ENCODE measurements at regions not wholly inside any gene's neighbourhood (a gene's known extent, or its start where the extent isn't known, plus 50 kb on each side); places are given as distances from the start of the nearest gene placed in this dataset.

GRCh38 chr16:59220011-59220410 is 485.9 kb upstream of the GOT2 start:
- H3K9ac ChIP-seq (ENCODE audit: low read length) = no peak overlapping the region
- TF ChIP-seq EZH2 (optimal IDR thresholded peaks at IDR 0.05; ENCODE audit: low read depth, low read length) (no peak), EZH2phosphoT487 (IDR thresholded peaks at IDR 0.05; ENCODE audit: low read length) (no peak)
- TF ChIP-seq, protein P1, sequence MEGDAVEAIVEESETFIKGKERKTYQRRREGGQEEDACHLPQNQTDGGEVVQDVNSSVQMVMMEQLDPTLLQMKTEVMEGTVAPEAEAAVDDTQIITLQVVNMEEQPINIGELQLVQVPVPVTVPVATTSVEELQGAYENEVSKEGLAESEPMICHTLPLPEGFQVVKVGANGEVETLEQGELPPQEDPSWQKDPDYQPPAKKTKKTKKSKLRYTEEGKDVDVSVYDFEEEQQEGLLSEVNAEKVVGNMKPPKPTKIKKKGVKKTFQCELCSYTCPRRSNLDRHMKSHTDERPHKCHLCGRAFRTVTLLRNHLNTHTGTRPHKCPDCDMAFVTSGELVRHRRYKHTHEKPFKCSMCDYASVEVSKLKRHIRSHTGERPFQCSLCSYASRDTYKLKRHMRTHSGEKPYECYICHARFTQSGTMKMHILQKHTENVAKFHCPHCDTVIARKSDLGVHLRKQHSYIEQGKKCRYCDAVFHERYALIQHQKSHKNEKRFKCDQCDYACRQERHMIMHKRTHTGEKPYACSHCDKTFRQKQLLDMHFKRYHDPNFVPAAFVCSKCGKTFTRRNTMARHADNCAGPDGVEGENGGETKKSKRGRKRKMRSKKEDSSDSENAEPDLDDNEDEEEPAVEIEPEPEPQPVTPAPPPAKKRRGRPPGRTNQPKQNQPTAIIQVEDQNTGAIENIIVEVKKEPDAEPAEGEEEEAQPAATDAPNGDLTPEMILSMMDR (IDR thresholded peaks at IDR 0.05; ENCODE audit: low read length) = no peak
- no peak overlapping the region for H3K4me2 ChIP-seq (ENCODE audit: low read depth, low read length)
- DNase-seq = no peak
- no peak overlapping the region for H2AFZ ChIP-seq (ENCODE audit: low read length)
- H3K79me2 ChIP-seq (ENCODE audit: low read length) = no peaks in the 10 kb centered on the region
- no peaks in the 10 kb centered on the region for H3F3A ChIP-seq (ENCODE audit: insufficient read depth, low read length)
- H3K36me3 ChIP-seq (replicated peaks; ENCODE audit: insufficient read depth, low read length) = no peaks in the 10 kb centered on the region
- no peaks in the 10 kb centered on the region for H3K9me3 ChIP-seq (replicated peaks; ENCODE audit: insufficient read depth, low read length)
- H3K9me2 ChIP-seq (replicated peaks; ENCODE audit: insufficient read depth, low read length) = no peaks in the 10 kb centered on the region
- no peak overlapping the region for H3K27ac ChIP-seq (ENCODE audit: low read length)
- no peak overlapping the region for H3K4me3 ChIP-seq (ENCODE audit: low read length)
- H3K4me1 ChIP-seq (ENCODE audit: low read length) = no peaks in the 10 kb centered on the region
- no peaks in the 10 kb centered on the region for H3K27me3 ChIP-seq (replicated peaks; ENCODE audit: insufficient read depth, low read length)
- H4K20me1 ChIP-seq (ENCODE audit: insufficient read depth, low read length) = no peaks in the 10 kb centered on the region

DNA sequence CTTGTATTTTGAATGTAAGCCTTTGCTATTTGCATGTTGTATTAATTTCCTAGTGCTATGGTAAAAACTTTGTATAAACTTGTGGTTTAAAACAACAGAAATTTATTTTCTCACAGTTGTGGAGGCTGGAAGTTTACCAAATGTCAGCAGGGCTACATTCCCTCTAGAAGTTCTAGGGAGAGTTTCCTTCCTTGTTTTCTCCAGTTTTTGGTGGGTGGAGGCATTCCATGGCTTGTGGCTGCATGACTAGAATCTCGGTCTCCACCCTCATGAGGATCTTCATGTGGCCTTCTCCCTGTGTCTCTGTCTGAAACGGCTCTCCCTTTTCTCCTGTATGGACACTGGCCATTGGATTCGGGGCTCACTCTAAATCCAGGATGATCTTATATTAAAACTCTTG is 482.2 kb upstream of the GOT2 start:
- no peaks in the 10 kb centered on the region for H3K79me2 ChIP-seq (ENCODE audit: low read length)
- no peak overlapping the region for H3K4me3 ChIP-seq (ENCODE audit: low read length)
- no peak overlapping the region for H3K4me2 ChIP-seq (ENCODE audit: low read depth, low read length)
- TF ChIP-seq EZH2 (optimal IDR thresholded peaks at IDR 0.05; ENCODE audit: low read depth, low read length) (no peak), EZH2phosphoT487 (IDR thresholded peaks at IDR 0.05; ENCODE audit: low read length) (no peak)
- TF ChIP-seq, protein P1 (IDR thresholded peaks at IDR 0.05; ENCODE audit: low read length) = no peak
- no peak for DNase-seq
- no peaks in the 10 kb centered on the region for H3K36me3 ChIP-seq (replicated peaks; ENCODE audit: insufficient read depth, low read length)
- H3K27me3 ChIP-seq (replicated peaks; ENCODE audit: insufficient read depth, low read length) = no peaks in the 10 kb centered on the region
- H3K27ac ChIP-seq (ENCODE audit: low read length) = no peak overlapping the region
- no peaks in the 10 kb centered on the region for H3K9me3 ChIP-seq (replicated peaks; ENCODE audit: insufficient read depth, low read length)
- no peak overlapping the region for H2AFZ ChIP-seq (ENCODE audit: low read length)
- no peak overlapping the region for H3K9ac ChIP-seq (ENCODE audit: low read length)
- H3K9me2 ChIP-seq (replicated peaks; ENCODE audit: insufficient read depth, low read length) = no peaks in the 10 kb centered on the region
- H4K20me1 ChIP-seq (ENCODE audit: insufficient read depth, low read length) = no peaks in the 10 kb centered on the region
- no peaks in the 10 kb centered on the region for H3K4me1 ChIP-seq (ENCODE audit: low read length)
- no peaks in the 10 kb centered on the region for H3F3A ChIP-seq (ENCODE audit: insufficient read depth, low read length)

DNA sequence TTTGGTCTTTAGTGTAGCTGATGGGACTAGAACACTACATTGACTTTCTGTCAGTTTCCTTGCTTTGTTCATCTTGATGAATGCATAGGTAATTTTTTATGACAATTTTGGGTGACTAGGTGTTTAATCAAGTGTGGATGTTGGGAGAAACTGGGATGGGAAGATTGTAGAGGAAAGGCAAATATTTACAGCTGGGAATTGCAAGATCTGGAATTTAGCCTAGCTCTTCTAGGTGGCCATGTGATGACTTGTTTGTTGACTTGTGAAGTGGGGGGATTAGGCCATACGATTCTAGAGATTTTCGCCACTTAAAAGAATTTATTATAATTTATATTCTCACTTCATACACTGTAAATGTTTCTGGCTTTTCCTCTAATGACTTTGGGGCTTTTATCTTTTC is 480.3 kb upstream of the GOT2 start:
- no peaks in the 10 kb centered on the region for H3K27me3 ChIP-seq (replicated peaks; ENCODE audit: insufficient read depth, low read length)
- DNase-seq = no peak
- H3K4me3 ChIP-seq (ENCODE audit: low read length) = no peak overlapping the region
- H2AFZ ChIP-seq (ENCODE audit: low read length) = no peak overlapping the region
- H3K27ac ChIP-seq (ENCODE audit: low read length) = no peak overlapping the region
- no peaks in the 10 kb centered on the region for H3K79me2 ChIP-seq (ENCODE audit: low read length)
- H4K20me1 ChIP-seq (ENCODE audit: insufficient read depth, low read length) = no peaks in the 10 kb centered on the region
- H3K4me2 ChIP-seq (ENCODE audit: low read depth, low read length) = no peak overlapping the region
- TF ChIP-seq, protein P1 (IDR thresholded peaks at IDR 0.05; ENCODE audit: low read length) = no peak
- no peak for TF ChIP-seq EZH2phosphoT487 (IDR thresholded peaks at IDR 0.05; ENCODE audit: low read length)
- no peak for TF ChIP-seq EZH2 (optimal IDR thresholded peaks at IDR 0.05; ENCODE audit: low read depth, low read length)
- H3K36me3 ChIP-seq (replicated peaks; ENCODE audit: insufficient read depth, low read length) = no peaks in the 10 kb centered on the region
- H3K9me3 ChIP-seq (replicated peaks; ENCODE audit: insufficient read depth, low read length) = no peaks in the 10 kb centered on the region
- no peaks in the 10 kb centered on the region for H3F3A ChIP-seq (ENCODE audit: insufficient read depth, low read length)
- no peaks in the 10 kb centered on the region for H3K9me2 ChIP-seq (replicated peaks; ENCODE audit: insufficient read depth, low read length)
- H3K9ac ChIP-seq (ENCODE audit: low read length) = no peak overlapping the region
- H3K4me1 ChIP-seq (ENCODE audit: low read length) = no peaks in the 10 kb centered on the region
